ENCODE measurements at regions not wholly inside any gene's neighbourhood (a gene's known extent, or its start where the extent isn't known, plus 50 kb on each side); places are given as distances from the start of the nearest gene placed in this dataset.

- TF ChIP-seq CTCF (conservative IDR thresholded peaks at IDR 0.05), result no peak
- H3K27ac ChIP-seq, result no peak overlapping the region
These were observed 515.0 kb downstream of the TBC1D4 start for GRCh38 chr13:74966814-74967424.

- TF ChIP-seq CTCF (conservative IDR thresholded peaks at IDR 0.05), result no peak
- no peak overlapping the region for H3K27ac ChIP-seq
These were observed 515.7 kb downstream of the TBC1D4 start for GRCh38 chr13:74966275-74966674.

- no peak overlapping the region for H3K27ac ChIP-seq
These were observed 536.3 kb downstream of the TBC1D4 start for GRCh38 chr13:74945637-74946036.

GRCh38 chr13:74931698-74932433 is 550.1 kb downstream of the TBC1D4 start:
- no peak overlapping the region for H3K27ac ChIP-seq
- TF ChIP-seq CTCF (conservative IDR thresholded peaks at IDR 0.05), result no peak

More at GRCh38 chr13:74945637-74946036, 536.3 kb downstream of the TBC1D4 start:
- TF ChIP-seq CTCF (conservative IDR thresholded peaks at IDR 0.05), result no peak

- no peak for TF ChIP-seq CTCF (conservative IDR thresholded peaks at IDR 0.05)
- H3K27ac ChIP-seq, result no peak overlapping the region
These were observed 551.4 kb downstream of the TBC1D4 start for GRCh38 chr13:74930402-74931165.

- no peak overlapping the region for H3K27ac ChIP-seq
- no peak for TF ChIP-seq CTCF (conservative IDR thresholded peaks at IDR 0.05)
These were observed 552.5 kb downstream of the TBC1D4 start for GRCh38 chr13:74929436-74929835.

GRCh38 chr13:74927823-74928222 is 554.1 kb downstream of the TBC1D4 start:
- TF ChIP-seq CTCF (conservative IDR thresholded peaks at IDR 0.05), result no peak
- H3K27ac ChIP-seq, result no peak overlapping the region
